Duodenal mucosa (tissue), 2 donors: ENCODE measurements at regions not wholly inside any gene's neighbourhood (a gene's known extent, or its start where the extent isn't known, plus 50 kb on each side); places are given as distances from the start of the nearest gene placed in this dataset.

ENCODE experiments used
- H3K27ac ChIP-seq: one replicate; pipeline ENCODE4 v1.7.0; 2013; ENCODE audit warnings: low read depth, low read length
- H3K27me3 ChIP-seq, 2 donors: one replicate each; pipeline ENCODE4 v1.7.0; 2013; ENCODE audit warnings: low read length in 2 of 2, control low read depth in 1 of 2; ENCODE audit not compliant: insufficient read depth in 2 of 2, control insufficient read depth in 1 of 2
- H3K36me3 ChIP-seq, 2 donors: one replicate each; pipeline ENCODE4 v1.7.0; 2013; ENCODE audit warnings: low read length in 2 of 2, control low read depth in 1 of 2; ENCODE audit not compliant: insufficient read depth in 2 of 2, control insufficient read depth in 1 of 2
- H3K4me1 ChIP-seq, 2 donors: one replicate each; pipeline ENCODE4 v1.7.0; 2013; ENCODE audit warnings: low read length in 2 of 2, control low read depth in 1 of 2; ENCODE audit not compliant: insufficient read depth in 2 of 2, control insufficient read depth in 1 of 2
- H3K4me3 ChIP-seq, 2 donors: one replicate each; pipeline ENCODE4 v1.7.0; 2013; ENCODE audit warnings: low read length in 2 of 2, low read depth in 1 of 2
- H3K9ac ChIP-seq, 2 donors: one replicate each; pipeline ENCODE4 v1.7.0; 2013; ENCODE audit warnings: low read length in 2 of 2, low read depth in 1 of 2
- H3K9me3 ChIP-seq, 2 donors: one replicate each; pipeline ENCODE4 v1.7.0; 2013; ENCODE audit warnings: low read length in 2 of 2, control low read depth in 1 of 2; ENCODE audit not compliant: control insufficient read depth in 1 of 2

DNA sequence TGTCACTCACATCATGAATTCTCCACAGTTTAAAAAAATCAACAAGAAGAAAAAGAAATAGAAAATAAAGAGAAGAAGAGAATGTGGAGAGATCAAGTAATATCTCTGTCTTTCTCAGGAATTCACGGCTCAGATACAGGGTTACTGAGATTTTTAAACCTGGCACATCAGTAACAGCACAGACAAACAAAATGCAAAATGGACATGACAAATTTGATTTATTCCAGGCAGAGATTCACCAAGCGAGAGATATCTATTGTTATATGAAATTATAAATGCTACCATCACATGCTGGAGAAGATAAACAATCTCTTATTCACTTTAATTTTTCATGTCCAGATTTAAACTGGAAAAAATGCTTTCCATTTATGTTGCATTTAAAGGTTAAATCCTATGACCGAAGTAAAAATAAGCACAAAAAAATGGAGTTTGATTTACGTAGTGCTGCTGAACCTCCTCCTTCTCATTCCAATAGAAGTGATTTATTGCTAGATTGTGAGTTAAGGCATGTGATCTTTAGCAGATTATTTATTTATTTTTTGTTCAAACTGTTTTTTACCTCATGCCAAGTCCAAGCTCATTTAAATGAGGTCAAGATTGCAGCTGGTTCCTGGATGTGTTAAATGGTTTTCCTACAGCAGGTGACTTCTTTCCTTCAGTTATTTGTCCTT is 926.4 kb downstream of the MAT2B start:
- Histone ChIP-seq H3K4me3 (no peak overlapping the region), H3K27ac (no peak overlapping the region), H3K4me1 (no peaks in the 10 kb centered on the region), H3K9ac (no peak overlapping the region), H3K36me3 (no peaks in the 10 kb centered on the region), H3K27me3 (no peaks in the 10 kb centered on the region), H3K9me3 (no peaks in the 10 kb centered on the region)

GRCh38 chr5:164433106-164433870 is 927.9 kb downstream of the MAT2B start:
- Histone ChIP-seq H3K4me1 (no peaks in the 10 kb centered on the region), H3K9me3 (no peaks in the 10 kb centered on the region), H3K36me3 (no peaks in the 10 kb centered on the region), H3K27ac (no peak overlapping the region), H3K4me3 (no peak overlapping the region), H3K9ac (no peak overlapping the region), H3K27me3 (no peaks in the 10 kb centered on the region)

DNA sequence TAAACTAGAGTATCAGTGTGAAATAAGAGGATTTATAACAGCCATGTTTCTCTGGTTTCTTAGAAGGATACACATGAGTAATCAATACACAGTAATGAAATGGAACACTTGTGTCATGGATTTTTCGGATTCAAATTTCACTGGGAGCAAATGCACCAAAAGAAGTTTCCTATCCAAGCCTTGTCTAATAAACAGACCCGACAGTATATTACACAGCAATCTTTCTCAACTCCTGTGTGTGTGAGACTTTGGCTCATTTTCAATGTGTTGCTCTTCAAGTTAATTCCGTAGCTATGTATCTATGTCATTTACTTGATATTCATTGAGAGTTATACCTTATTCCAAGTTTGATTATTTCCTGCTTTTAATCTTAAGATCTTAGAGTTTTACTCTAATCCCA is 930.2 kb downstream of the MAT2B start:
- Histone ChIP-seq H3K9me3 (no peaks in the 10 kb centered on the region), H3K27me3 (no peaks in the 10 kb centered on the region), H3K9ac (no peak overlapping the region), H3K4me3 (no peak overlapping the region), H3K36me3 (no peaks in the 10 kb centered on the region), H3K27ac (no peak overlapping the region), H3K4me1 (no peaks in the 10 kb centered on the region)

DNA sequence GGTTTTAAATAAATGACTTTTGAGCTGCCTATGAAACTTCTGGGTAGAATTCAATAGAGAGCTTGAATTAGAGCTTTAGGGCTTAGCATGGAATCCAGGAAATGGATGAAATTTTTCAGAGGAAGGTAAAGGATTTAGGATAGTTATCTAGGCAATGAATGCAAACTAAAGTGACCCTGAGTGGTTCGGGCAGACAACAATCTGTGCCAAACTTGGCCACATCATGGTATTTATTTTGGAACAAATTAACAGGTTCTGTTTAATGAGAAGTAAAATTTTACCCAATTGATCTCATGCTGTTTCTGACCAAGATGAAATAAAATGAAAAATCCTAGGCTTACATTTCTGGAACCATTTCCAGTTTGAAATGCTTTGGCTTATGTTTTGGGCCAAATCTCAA is 934.4 kb downstream of the MAT2B start:
- H3K4me3 ChIP-seq = no peak overlapping the region
- H3K9ac ChIP-seq = no peak overlapping the region
- no peak overlapping the region for H3K27ac ChIP-seq
- no peaks in the 10 kb centered on the region for H3K27me3 ChIP-seq
- no peaks in the 10 kb centered on the region for H3K36me3 ChIP-seq
- no peaks in the 10 kb centered on the region for H3K9me3 ChIP-seq
- no peaks in the 10 kb centered on the region for H3K4me1 ChIP-seq

- Histone ChIP-seq H3K9ac (no peak overlapping the region), H3K36me3 (no peaks in the 10 kb centered on the region), H3K27me3 (no peaks in the 10 kb centered on the region), H3K4me3 (no peak overlapping the region), H3K27ac (no peak overlapping the region), H3K9me3 (no peaks in the 10 kb centered on the region), H3K4me1 (no peaks in the 10 kb centered on the region)
Observed at GRCh38 chr5:164449460-164449859, 944.0 kb downstream of the MAT2B start.

- Histone ChIP-seq H3K4me1 (no peaks in the 10 kb centered on the region), H3K27me3 (no peaks in the 10 kb centered on the region), H3K4me3 (no peak overlapping the region), H3K9ac (no peak overlapping the region), H3K36me3 (no peaks in the 10 kb centered on the region), H3K27ac (no peak overlapping the region), H3K9me3 (no peaks in the 10 kb centered on the region)
Observed at GRCh38 chr5:164466033-164466432, 960.6 kb downstream of the MAT2B start.

GRCh38 chr5:164470312-164470711 is 964.9 kb downstream of the MAT2B start:
- H3K9ac ChIP-seq = no peak overlapping the region
- H3K9me3 ChIP-seq = no peaks in the 10 kb centered on the region
- H3K27me3 ChIP-seq = no peaks in the 10 kb centered on the region
- H3K27ac ChIP-seq = no peak overlapping the region
- H3K36me3 ChIP-seq = no peaks in the 10 kb centered on the region
- H3K4me3 ChIP-seq = no peak overlapping the region
- H3K4me1 ChIP-seq = no peaks in the 10 kb centered on the region

- H3K27ac ChIP-seq = no peak overlapping the region
- no peaks in the 10 kb centered on the region for H3K27me3 ChIP-seq
- H3K9me3 ChIP-seq = no peaks in the 10 kb centered on the region
- no peak overlapping the region for H3K4me3 ChIP-seq
- no peak overlapping the region for H3K9ac ChIP-seq
- H3K4me1 ChIP-seq = no peaks in the 10 kb centered on the region
- H3K36me3 ChIP-seq = no peaks in the 10 kb centered on the region
Observed at GRCh38 chr5:164472165-164472564, 966.7 kb downstream of the MAT2B start.

- H3K27ac ChIP-seq = no peak overlapping the region
- H3K4me1 ChIP-seq = no peaks in the 10 kb centered on the region
- no peaks in the 10 kb centered on the region for H3K36me3 ChIP-seq
- H3K9me3 ChIP-seq = no peaks in the 10 kb centered on the region
- H3K9ac ChIP-seq = no peak overlapping the region
- no peaks in the 10 kb centered on the region for H3K27me3 ChIP-seq
- H3K4me3 ChIP-seq = no peak overlapping the region
Observed at GRCh38 chr5:164475339-164475977, 970.0 kb downstream of the MAT2B start.

GRCh38 chr5:164481270-164481669 is 975.9 kb downstream of the MAT2B start:
- H3K27ac ChIP-seq = no peak overlapping the region
- no peak overlapping the region for H3K9ac ChIP-seq
- no peaks in the 10 kb centered on the region for H3K4me1 ChIP-seq
- H3K4me3 ChIP-seq = no peak overlapping the region
- H3K36me3 ChIP-seq = no peaks in the 10 kb centered on the region
- no peaks in the 10 kb centered on the region for H3K27me3 ChIP-seq
- no peaks in the 10 kb centered on the region for H3K9me3 ChIP-seq
